Colonic mucosa (tissue), 4 donors: ENCODE measurements at regions not wholly inside any gene's neighbourhood (a gene's known extent, or its start where the extent isn't known, plus 50 kb on each side); places are given as distances from the start of the nearest gene placed in this dataset.

Source experiments
- DNase-seq: peaks from one replicate; pipeline ENCODE4 v3.0.0-alpha.2; 2020
- H3K27ac ChIP-seq: fragments of 200-600 bp; one replicate; pipeline ENCODE4 v1.8.0; 2021
- H3K27me3 ChIP-seq: fragments of 200-600 bp; one replicate; pipeline ENCODE4 v1.8.0; 2021
- H3K36me3 ChIP-seq: fragments of 200-600 bp; one replicate; pipeline ENCODE4 v1.8.0; 2021
- H3K4me1 ChIP-seq: fragments of 200-600 bp; one replicate; pipeline ENCODE4 v1.8.0; 2021; ENCODE audit warnings: mild to moderate bottlenecking
- H3K4me3 ChIP-seq: fragments of 200-600 bp; one replicate; pipeline ENCODE4 v1.8.0; 2021
- H3K9ac ChIP-seq, 2 donors: one replicate each; pipeline ENCODE4 v1.7.0; 2013; ENCODE audit warnings: control low read depth in 2 of 2, low read depth in 2 of 2, low read length in 2 of 2
- H3K9me3 ChIP-seq: fragments of 200-600 bp; one replicate; pipeline ENCODE4 v1.8.0; 2021
- CTCF ChIP-seq: fragments of 200-600 bp; IDR thresholded peaks from one replicate; pipeline ENCODE4 v1.8.0; 2022; ENCODE audit warnings: antibody characterized with exemption, mild to moderate bottlenecking
- intact Hi-C: fragments of 100-400 bp; cut with DNase I; formaldehyde crosslinking; loops from one replicate; pipeline ENCODE4 v1.14.1; 2022
- donor health status: healthy.
- donor health status: DM: no; HTN: no; CAD: no.
- donor health status: DM: no; HTN: no; CAD: no.

DNA sequence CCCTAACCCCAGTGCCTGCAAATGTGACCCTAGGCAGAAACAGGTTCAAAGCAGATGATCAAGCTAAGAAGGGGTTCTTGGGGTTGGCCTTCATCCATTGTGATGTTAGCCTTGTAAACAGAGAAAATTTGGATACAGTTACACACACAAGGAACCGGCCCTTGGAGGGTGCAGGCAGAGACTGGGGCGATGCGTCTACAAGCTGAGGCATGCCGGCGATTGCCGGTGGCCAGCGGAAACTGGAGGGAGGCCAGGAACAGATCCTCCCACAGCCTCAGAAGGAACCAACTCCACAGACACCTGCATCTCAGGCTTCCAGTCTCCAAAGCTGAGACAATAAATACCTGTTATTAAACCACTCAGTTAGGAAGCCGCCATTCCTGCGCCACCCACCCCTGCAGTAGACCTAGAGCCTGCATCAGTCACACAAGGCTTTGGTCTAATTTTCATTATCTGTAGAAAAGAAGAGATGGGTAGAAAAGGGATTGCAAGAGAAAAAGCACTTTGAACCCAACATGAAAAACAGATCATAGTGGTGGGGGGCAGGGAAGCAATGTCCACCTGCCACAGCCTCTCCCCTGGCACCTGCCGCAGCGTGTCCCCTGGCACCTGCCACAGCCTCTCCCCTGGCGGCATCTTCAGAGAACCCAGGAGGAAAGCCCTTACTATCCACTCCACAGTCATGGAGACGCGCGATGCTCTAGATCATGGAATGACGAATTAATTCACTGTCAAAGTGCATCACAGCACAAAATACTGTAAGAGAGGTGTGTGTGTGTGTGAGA is 119.7 kb upstream of the SOX1 start:
- intact Hi-C loops: no loop called here
- Histone ChIP-seq H3K36me3 (no peaks in the 10 kb centered on the region), H3K9ac (no peak overlapping the region), H3K27me3 (no peaks in the 10 kb centered on the region), H3K27ac (no peak overlapping the region), H3K4me1 (no peaks in the 10 kb centered on the region), H3K9me3 (no peaks in the 10 kb centered on the region), H3K4me3 (no peak overlapping the region)
- no peak for TF ChIP-seq CTCF
- DNase-seq: no peak

GRCh38 chr13:111947876-111948275 is 119.1 kb upstream of the SOX1 start:
- no peak for TF ChIP-seq CTCF
- DNase-seq: no peak
- no peaks in the 10 kb centered on the region for H3K9me3 ChIP-seq
- intact Hi-C loops: no loop called here
- no peaks in the 10 kb centered on the region for H3K4me1 ChIP-seq
- no peaks in the 10 kb centered on the region for H3K27me3 ChIP-seq
- no peak overlapping the region for H3K9ac ChIP-seq
- H3K27ac ChIP-seq: no peak overlapping the region
- no peaks in the 10 kb centered on the region for H3K36me3 ChIP-seq
- no peak overlapping the region for H3K4me3 ChIP-seq

- H3K36me3 ChIP-seq: no peaks in the 10 kb centered on the region
- H3K9ac ChIP-seq: no peak overlapping the region
- H3K4me3 ChIP-seq: no peak overlapping the region
- H3K27me3 ChIP-seq: no peaks in the 10 kb centered on the region
- H3K9me3 ChIP-seq: no peaks in the 10 kb centered on the region
- no peak overlapping the region for H3K27ac ChIP-seq
- no peak for TF ChIP-seq CTCF
- intact Hi-C loops: no loop called here
- no peak for DNase-seq
- H3K4me1 ChIP-seq: no peaks in the 10 kb centered on the region
Observed at GRCh38 chr13:111948281-111948680, 118.7 kb upstream of the SOX1 start.

DNA sequence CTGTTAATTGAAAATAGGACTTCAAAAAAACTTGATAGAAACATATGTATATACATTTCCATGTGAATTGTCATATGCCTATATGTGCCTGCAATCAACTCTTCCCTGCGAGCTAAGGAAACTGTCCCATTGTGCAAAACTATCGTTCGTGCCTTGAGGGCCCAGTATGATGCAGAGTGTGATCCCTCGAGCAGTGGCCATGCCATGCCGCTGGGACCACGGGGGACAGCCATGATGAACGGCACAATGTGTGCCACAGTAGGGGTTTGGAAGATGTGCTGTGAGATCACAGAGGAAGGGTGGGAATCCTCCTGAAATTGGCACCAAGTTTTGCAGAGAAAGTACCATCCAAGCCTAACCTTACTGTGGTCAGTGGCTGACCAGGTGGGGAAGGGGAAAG is 118.1 kb upstream of the SOX1 start:
- intact Hi-C loops: no loop called here
- no peak for DNase-seq
- TF ChIP-seq CTCF: no peak
- Histone ChIP-seq H3K9me3 (no peaks in the 10 kb centered on the region), H3K4me3 (no peak overlapping the region), H3K36me3 (no peaks in the 10 kb centered on the region), H3K4me1 (no peaks in the 10 kb centered on the region), H3K27ac (no peak overlapping the region), H3K27me3 (no peaks in the 10 kb centered on the region), H3K9ac (no peak overlapping the region)

GRCh38 chr13:111949311-111949710 is 117.6 kb upstream of the SOX1 start:
- no peak overlapping the region for H3K4me3 ChIP-seq
- H3K27me3 ChIP-seq: no peaks in the 10 kb centered on the region
- DNase-seq: no peak
- H3K4me1 ChIP-seq: no peaks in the 10 kb centered on the region
- no peaks in the 10 kb centered on the region for H3K36me3 ChIP-seq
- no peak for TF ChIP-seq CTCF
- H3K9ac ChIP-seq: no peak overlapping the region
- intact Hi-C loops: no loop called here
- no peak overlapping the region for H3K27ac ChIP-seq
- no peaks in the 10 kb centered on the region for H3K9me3 ChIP-seq
